GM18858 (cell line): ENCODE measurements at regions not wholly inside any gene's neighbourhood (a gene's known extent, or its start where the extent isn't known, plus 50 kb on each side); places are given as distances from the start of the nearest gene placed in this dataset.
"Not testable (repeated sequence)": the region's sequence is repeated elsewhere in the genome, so short reads cannot be mapped to it uniquely, and the experiment has no call there.

Experiments used
- ATAC-seq: cut with Tn5 transposase; IDR thresholded peaks from one replicate; pipeline ENCODE4 v1.9.1; 2021; ENCODE audit not compliant: unreplicated experiment

GRCh38 chr10:90018819-90019218 lies 317.4 kb downstream of the KIF20B start:
- no peak for ATAC-seq

- no peak for ATAC-seq
Measured at GRCh38 chr10:90020506-90020905, 319.1 kb downstream of the KIF20B start.

GRCh38 chr10:90023950-90024349 lies 322.6 kb downstream of the KIF20B start:
- ATAC-seq = no peak

- ATAC-seq = no peak
Measured at GRCh38 chr10:90028312-90028711, 326.9 kb downstream of the KIF20B start.

GRCh38 chr10:90031776-90032175 lies 330.4 kb downstream of the KIF20B start:
- ATAC-seq = no peak

GRCh38 chr10:90032519-90032918 lies 331.1 kb downstream of the KIF20B start:
- ATAC-seq = no peak

- not testable (repeated sequence) for ATAC-seq
Measured at GRCh38 chr10:90034862-90035261, 333.5 kb downstream of the KIF20B start.

GRCh38 chr10:90041585-90041984 lies 340.2 kb downstream of the KIF20B start:
- ATAC-seq = no peak

- ATAC-seq = no peak
Measured at GRCh38 chr10:90042075-90042474, 340.7 kb downstream of the KIF20B start.

- peak; percentile 88 for ATAC-seq
Measured at GRCh38 chr10:90047243-90047729, 345.9 kb downstream of the KIF20B start.

- ATAC-seq = no peak
Measured at GRCh38 chr10:90051053-90051452, 349.7 kb downstream of the KIF20B start.

- ATAC-seq = peak; percentile 29
Measured at GRCh38 chr10:90051474-90051873, 350.1 kb downstream of the KIF20B start.

- ATAC-seq = no peak
Measured at GRCh38 chr10:90062786-90063185, 361.4 kb downstream of the KIF20B start.

- no peak for ATAC-seq
Measured at GRCh38 chr10:90064295-90064694, 362.9 kb downstream of the KIF20B start.

- ATAC-seq = no peak
Measured at GRCh38 chr10:90066435-90066834, 365.0 kb downstream of the KIF20B start.

GRCh38 chr10:90075995-90076394 lies 374.6 kb downstream of the KIF20B start:
- ATAC-seq = no peak

GRCh38 chr10:90079819-90080218 lies 378.4 kb downstream of the KIF20B start:
- no peak for ATAC-seq

- not testable (repeated sequence) for ATAC-seq
Measured at GRCh38 chr10:90086606-90087190, 385.3 kb downstream of the KIF20B start.

GRCh38 chr10:90087197-90088023 lies 386.0 kb downstream of the KIF20B start:
- peak; percentile 100 for ATAC-seq

GRCh38 chr10:90088024-90088317 lies 386.6 kb downstream of the KIF20B start:
- ATAC-seq = no peak

GRCh38 chr10:90089719-90090118 lies 388.3 kb downstream of the KIF20B start:
- ATAC-seq = no peak

- no peak for ATAC-seq
Measured at GRCh38 chr10:90096196-90096595, 394.8 kb downstream of the KIF20B start.

GRCh38 chr10:90107581-90107980 lies 406.2 kb downstream of the KIF20B start:
- not testable (repeated sequence) for ATAC-seq
